ENCODE measurements at regions not wholly inside any gene's neighbourhood (a gene's known extent, or its start where the extent isn't known, plus 50 kb on each side); places are given as distances from the start of the nearest gene placed in this dataset.
A peak's percentile ranks its signal among the peaks of the same experiment; 100 is the strongest.

DNA sequence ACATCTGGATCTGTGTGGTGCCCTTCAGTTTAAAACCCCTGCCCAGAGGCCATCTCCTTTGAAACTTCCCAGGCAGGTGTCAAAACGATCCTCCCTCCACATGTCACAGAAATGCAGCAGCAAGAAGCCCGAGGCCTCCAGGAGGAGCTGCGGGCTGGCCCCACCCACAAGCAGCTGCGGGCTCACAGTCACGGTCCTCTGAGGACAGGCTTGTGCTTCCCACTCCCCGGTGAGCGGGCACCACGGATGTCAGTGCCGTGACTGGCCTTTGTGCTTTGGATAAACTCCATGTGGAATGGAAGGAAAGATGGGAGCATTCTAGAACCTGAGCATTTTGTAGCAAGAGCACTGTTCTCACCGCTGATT lies 65.8 kb downstream of the SIK1 start:
- Histone ChIP-seq H3K27ac (peak overlapping the region; percentile 64 to 83), H3K4me3 (no peak overlapping the region), H3K9me3 (no peaks in the 10 kb centered on the region), H3K27me3 (peaks cover 0 to 17% of the 10 kb centered on the region in 2 donors), H3K36me3 (no peaks in the 10 kb centered on the region), H3K4me1 (peaks cover 4 to 15% of the 10 kb centered on the region in 2 donors)
- DNase-seq (peak in 2 of 4 donors; percentile 50 to 73), ATAC-seq (no peak)
- TF ChIP-seq, protein P1, sequence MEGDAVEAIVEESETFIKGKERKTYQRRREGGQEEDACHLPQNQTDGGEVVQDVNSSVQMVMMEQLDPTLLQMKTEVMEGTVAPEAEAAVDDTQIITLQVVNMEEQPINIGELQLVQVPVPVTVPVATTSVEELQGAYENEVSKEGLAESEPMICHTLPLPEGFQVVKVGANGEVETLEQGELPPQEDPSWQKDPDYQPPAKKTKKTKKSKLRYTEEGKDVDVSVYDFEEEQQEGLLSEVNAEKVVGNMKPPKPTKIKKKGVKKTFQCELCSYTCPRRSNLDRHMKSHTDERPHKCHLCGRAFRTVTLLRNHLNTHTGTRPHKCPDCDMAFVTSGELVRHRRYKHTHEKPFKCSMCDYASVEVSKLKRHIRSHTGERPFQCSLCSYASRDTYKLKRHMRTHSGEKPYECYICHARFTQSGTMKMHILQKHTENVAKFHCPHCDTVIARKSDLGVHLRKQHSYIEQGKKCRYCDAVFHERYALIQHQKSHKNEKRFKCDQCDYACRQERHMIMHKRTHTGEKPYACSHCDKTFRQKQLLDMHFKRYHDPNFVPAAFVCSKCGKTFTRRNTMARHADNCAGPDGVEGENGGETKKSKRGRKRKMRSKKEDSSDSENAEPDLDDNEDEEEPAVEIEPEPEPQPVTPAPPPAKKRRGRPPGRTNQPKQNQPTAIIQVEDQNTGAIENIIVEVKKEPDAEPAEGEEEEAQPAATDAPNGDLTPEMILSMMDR (IDR thresholded peaks at IDR 0.05): no peak
- intact Hi-C loops (cut with DNase I): no loop called here

DNA sequence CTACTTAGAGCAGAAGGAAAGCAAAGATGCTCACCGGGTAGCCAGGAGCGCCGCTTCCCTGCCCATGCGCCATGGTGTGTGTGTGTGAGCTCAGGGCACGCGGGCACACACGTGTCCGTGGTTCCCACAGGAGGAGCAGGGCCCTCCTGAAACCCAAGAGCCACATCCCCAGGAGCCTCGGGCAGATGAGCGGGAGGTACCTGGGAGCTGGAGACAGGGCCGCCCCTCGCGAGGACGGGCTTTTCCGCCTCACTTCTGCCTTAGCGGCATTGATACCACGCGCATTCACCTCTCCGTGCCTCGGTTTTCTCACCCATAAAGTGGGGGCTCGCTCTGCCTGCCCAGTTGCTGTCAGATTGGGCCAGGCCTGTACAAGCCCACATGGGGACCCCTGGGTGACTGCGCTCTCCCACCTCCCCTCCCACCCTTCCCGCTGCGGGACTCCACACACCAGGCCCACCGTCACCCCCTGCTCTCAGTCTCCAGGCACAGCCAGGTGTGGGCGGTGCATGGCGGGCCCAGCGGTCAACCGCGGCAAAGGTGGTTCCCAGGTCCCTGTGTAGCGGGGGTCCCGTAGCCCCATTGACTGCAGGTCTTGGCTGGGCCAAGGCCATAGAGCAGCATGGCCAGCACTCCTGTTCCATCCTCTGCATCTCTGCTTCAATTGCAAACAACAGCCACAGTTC lies 66.3 kb downstream of the SIK1 start:
- H3K4me1 ChIP-seq: peaks cover 4 to 15% of the 10 kb centered on the region in 2 donors
- intact Hi-C loops (cut with DNase I): no loop called here
- ATAC-seq (no peak), DNase-seq (peak in 1 of 4 donors; percentile 74)
- H3K27ac ChIP-seq: peak overlapping the region in 1 of 2 donors; percentile 83
- H3K36me3 ChIP-seq: no peaks in the 10 kb centered on the region
- H3K4me3 ChIP-seq: no peak overlapping the region
- H3K9me3 ChIP-seq: no peaks in the 10 kb centered on the region
- TF ChIP-seq, protein P1 (IDR thresholded peaks at IDR 0.05): no peak
- peaks cover 0 to 17% of the 10 kb centered on the region in 2 donors for H3K27me3 ChIP-seq

DNA sequence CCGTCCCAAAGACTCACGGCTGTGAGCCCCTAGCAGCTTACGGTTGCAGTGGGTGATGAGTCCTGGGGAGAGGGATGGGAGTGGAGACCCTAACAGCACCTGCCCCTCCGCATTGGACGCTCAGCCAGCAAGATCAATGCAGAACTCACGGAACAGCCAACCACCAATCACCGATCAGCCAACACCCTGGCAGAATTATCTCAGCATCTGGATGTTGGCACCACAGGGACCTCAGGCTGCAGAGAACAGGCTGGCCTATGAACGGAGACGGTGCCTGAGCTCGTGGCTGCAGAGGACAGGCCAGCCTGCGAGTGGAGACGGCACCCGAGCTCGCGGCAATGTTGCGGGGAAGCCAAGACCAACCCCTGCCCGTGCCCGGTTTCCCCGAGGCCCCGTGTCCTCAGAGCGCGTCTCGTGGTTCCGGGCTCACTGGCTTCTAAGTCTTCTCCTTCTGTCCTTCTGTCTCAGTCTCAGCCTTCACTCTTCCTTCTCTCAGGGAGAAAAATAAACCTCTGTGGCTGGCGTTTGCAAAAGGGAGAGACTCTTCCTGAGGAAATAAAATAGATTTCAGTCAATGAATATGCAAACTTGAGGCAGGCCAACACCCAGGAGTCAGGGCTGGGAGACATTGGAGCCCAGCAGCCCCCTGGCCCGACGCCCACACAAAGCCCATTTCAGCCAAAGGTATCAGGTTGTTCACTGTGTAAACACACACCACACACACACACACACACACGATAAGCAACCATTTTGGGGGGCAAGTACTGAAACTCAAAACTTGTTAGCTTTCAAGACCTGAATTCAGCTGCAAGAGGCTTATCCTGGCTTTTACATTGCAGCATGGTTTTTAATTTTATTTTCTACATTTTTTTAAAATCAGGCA lies 67.8 kb downstream of the SIK1 start:
- H3K4me1 ChIP-seq: peaks cover 4 to 15% of the 10 kb centered on the region in 2 donors
- intact Hi-C loops (cut with DNase I): no loop called here
- TF ChIP-seq, protein P1 (IDR thresholded peaks at IDR 0.05): no peak
- H3K36me3 ChIP-seq: no peaks in the 10 kb centered on the region
- H3K27me3 ChIP-seq: peaks cover 0 to 17% of the 10 kb centered on the region in 2 donors
- H3K9me3 ChIP-seq: no peaks in the 10 kb centered on the region
- H3K4me3 ChIP-seq: no peak overlapping the region
- DNase-seq: peak in 1 of 4 donors; percentile 66
- H3K27ac ChIP-seq: no peak overlapping the region
- ATAC-seq: no peak

DNA sequence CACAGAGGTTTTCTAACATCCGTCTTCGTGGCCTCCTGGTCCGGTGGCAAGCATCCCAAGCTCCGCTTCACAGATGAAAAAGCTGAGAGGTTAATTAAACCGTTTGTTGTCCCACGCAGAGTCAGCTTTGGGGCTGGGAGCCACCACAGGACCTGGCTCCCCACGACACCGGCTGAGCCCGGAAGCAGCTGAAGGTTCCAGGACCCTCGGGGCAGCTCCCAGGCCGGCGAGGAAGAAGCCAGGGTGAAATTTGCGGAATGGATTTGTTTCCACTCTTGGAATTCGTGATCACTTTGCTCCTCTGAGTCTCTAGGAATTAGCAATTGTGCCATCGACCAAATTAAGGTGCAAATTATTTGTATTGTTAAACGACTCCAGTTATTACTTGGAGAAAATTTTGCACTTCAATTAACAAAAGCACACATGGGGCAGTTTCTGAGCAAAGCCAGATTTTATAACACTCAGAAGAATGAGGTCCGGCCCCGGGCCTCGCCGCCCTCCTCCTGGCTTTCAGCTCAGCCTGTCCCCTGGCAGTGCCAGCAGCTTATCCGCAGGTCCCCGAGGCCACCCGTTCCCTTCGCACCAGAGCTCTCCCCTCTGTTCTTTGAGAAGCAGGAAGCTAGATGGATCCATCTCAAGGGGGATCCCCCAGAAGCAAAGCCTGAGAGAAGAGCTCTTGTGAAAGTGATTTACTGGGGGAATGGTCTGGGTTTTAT lies 69.1 kb downstream of the SIK1 start:
- ATAC-seq (no peak), DNase-seq (peak in 1 of 4 donors; percentile 67)
- Histone ChIP-seq H3K9me3 (no peaks in the 10 kb centered on the region), H3K27me3 (peaks cover 0 to 16% of the 10 kb centered on the region in 2 donors), H3K27ac (no peak overlapping the region), H3K4me3 (no peak overlapping the region), H3K36me3 (no peaks in the 10 kb centered on the region), H3K4me1 (peaks cover 4 to 12% of the 10 kb centered on the region in 2 donors)
- TF ChIP-seq, protein P1 (IDR thresholded peaks at IDR 0.05): no peak
- intact Hi-C loops (cut with DNase I): no loop called here

DNA sequence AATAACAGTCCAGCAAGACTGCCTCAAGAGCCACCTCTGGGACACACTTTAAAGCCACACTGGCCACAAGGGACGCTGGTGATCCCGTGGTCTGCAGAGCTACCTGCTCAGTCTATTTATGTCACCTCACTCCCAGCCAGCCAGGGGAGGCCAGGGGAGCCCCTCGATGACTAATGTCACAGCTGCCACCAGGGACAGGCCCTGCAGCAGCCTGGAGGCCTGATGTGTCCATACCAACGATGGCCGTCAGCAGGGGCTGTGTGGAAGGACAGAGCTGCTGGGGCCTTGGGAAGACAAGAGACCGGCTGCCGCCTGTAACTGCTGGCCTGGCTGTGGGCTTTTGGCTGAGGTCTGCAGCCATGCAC lies 71.0 kb downstream of the SIK1 start:
- Histone ChIP-seq H3K4me3 (no peak overlapping the region), H3K4me1 (no peaks in the 10 kb centered on the region), H3K27me3 (no peaks in the 10 kb centered on the region), H3K36me3 (no peaks in the 10 kb centered on the region), H3K9me3 (no peaks in the 10 kb centered on the region), H3K27ac (no peak overlapping the region)
- peak in 1 of 4 donors; percentile 68 for DNase-seq
- no peak for ATAC-seq
- TF ChIP-seq, protein P1 (IDR thresholded peaks at IDR 0.05): no peak
- intact Hi-C loops (cut with DNase I): no loop called here

All from left lung (tissue), 4 donors.